ENCODE measurements at regions not wholly inside any gene's neighbourhood (a gene's known extent, or its start where the extent isn't known, plus 50 kb on each side); places are given as distances from the start of the nearest gene placed in this dataset.

- Histone ChIP-seq H3K9me3 (ENCODE audit: control insufficient read depth in 4 of 4, low read length in 3 of 4) (no peaks in the 10 kb centered on the region), H3K4me1 (ENCODE audit: control insufficient read depth in 4 of 4, insufficient read depth in 4 of 4, low read length in 3 of 4) (no peaks in the 10 kb centered on the region), H3K9ac (ENCODE audit: low read depth in 1 of 2, low read length in 2 of 2) (no peak overlapping the region), H3K36me3 (ENCODE audit: control insufficient read depth in 4 of 4, insufficient read depth in 3 of 4, low read depth in 1 of 4, low read length in 3 of 4) (no peaks in the 10 kb centered on the region), H3K27ac (ENCODE audit: low read depth in 1 of 2, low read length in 2 of 2) (no peak overlapping the region), H3K4me3 (ENCODE audit: low read depth in 1 of 3, low read length in 3 of 3) (no peak overlapping the region), H3K27me3 (ENCODE audit: control insufficient read depth in 4 of 4, insufficient read depth in 4 of 4, low read length in 3 of 4) (no peaks in the 10 kb centered on the region)
- 79% methylated on average over 2 of the region's 2 CpGs for WGBS
- no peak for DNase-seq (ENCODE audit: low spot score)
- no peak for TF ChIP-seq ATF3 (IDR thresholded peaks at IDR 0.05)
These were observed 934.6 kb upstream of the PCDH10 start for GRCh38 chr4:132214519-132214918.

- WGBS: 82% methylated on average over 1 of the region's 1 CpG
- H3K9ac ChIP-seq (ENCODE audit: low read depth in 1 of 2, low read length in 2 of 2): no peak overlapping the region
These were observed 930.7 kb upstream of the PCDH10 start for GRCh38 chr4:132218406-132218805.

GRCh38 chr4:132227151-132227856 is 921.8 kb upstream of the PCDH10 start:
- no peaks in the 10 kb centered on the region for H3K36me3 ChIP-seq (ENCODE audit: control insufficient read depth in 4 of 4, insufficient read depth in 3 of 4, low read depth in 1 of 4, low read length in 3 of 4)
- no peak overlapping the region for H3K27ac ChIP-seq (ENCODE audit: low read depth in 1 of 2, low read length in 2 of 2)
- H3K4me3 ChIP-seq (ENCODE audit: low read depth in 1 of 3, low read length in 3 of 3): peak overlapping the region in 2 of 3 donors; percentile 15 to 52

More at GRCh38 chr4:132218406-132218805, 930.7 kb upstream of the PCDH10 start:
- no peak for TF ChIP-seq TAF1 (conservative IDR thresholded peaks at IDR 0.05)
- TF ChIP-seq RXRA (IDR thresholded peaks at IDR 0.05): no peak
- TF ChIP-seq FOXA1 (IDR thresholded peaks at IDR 0.05): no peak
- TF ChIP-seq MAX (IDR thresholded peaks at IDR 0.05): no peak
- no peak for TF ChIP-seq EGR1 (IDR thresholded peaks at IDR 0.05; ENCODE audit: low read depth in 2 of 2)
- no peak for TF ChIP-seq ZBTB33 (IDR thresholded peaks at IDR 0.05)
- no peak for TF ChIP-seq FOXA2 (IDR thresholded peaks at IDR 0.05)
- TF ChIP-seq JUND (IDR thresholded peaks at IDR 0.05): no peak
- no peaks in the 10 kb centered on the region for H3K36me3 ChIP-seq (ENCODE audit: control insufficient read depth in 4 of 4, insufficient read depth in 3 of 4, low read depth in 1 of 4, low read length in 3 of 4)
- no peak for DNase-seq (ENCODE audit: low spot score)
- H3K27ac ChIP-seq (ENCODE audit: low read depth in 1 of 2, low read length in 2 of 2): no peak overlapping the region
- H3K4me3 ChIP-seq (ENCODE audit: low read depth in 1 of 3, low read length in 3 of 3): no peak overlapping the region
- H3K9me3 ChIP-seq (ENCODE audit: control insufficient read depth in 4 of 4, low read length in 3 of 4): no peaks in the 10 kb centered on the region
- H3K27me3 ChIP-seq (ENCODE audit: control insufficient read depth in 4 of 4, insufficient read depth in 4 of 4, low read length in 3 of 4): no peaks in the 10 kb centered on the region
- H3K4me1 ChIP-seq (ENCODE audit: control insufficient read depth in 4 of 4, insufficient read depth in 4 of 4, low read length in 3 of 4): no peaks in the 10 kb centered on the region

More at GRCh38 chr4:132227151-132227856, 921.8 kb upstream of the PCDH10 start:
- no peak for DNase-seq (ENCODE audit: low spot score)
- peaks cover 0 to under 1% (median 0%) of the 10 kb centered on the region in 4 donors for H3K27me3 ChIP-seq (ENCODE audit: control insufficient read depth in 4 of 4, insufficient read depth in 4 of 4, low read length in 3 of 4)
- no peak overlapping the region for H3K9ac ChIP-seq (ENCODE audit: low read depth in 1 of 2, low read length in 2 of 2)
- no peak for TF ChIP-seq FOXA2 (IDR thresholded peaks at IDR 0.05)
- TF ChIP-seq EGR1 (IDR thresholded peaks at IDR 0.05; ENCODE audit: low read depth in 2 of 2): no peak
- TF ChIP-seq TAF1 (conservative IDR thresholded peaks at IDR 0.05): no peak
- TF ChIP-seq NR2F2 (IDR thresholded peaks at IDR 0.05): no peak
- no peak for TF ChIP-seq HNF4A (conservative IDR thresholded peaks at IDR 0.05)
- TF ChIP-seq ATF3 (IDR thresholded peaks at IDR 0.05): no peak
- no peaks in the 10 kb centered on the region for H3K4me1 ChIP-seq (ENCODE audit: control insufficient read depth in 4 of 4, insufficient read depth in 4 of 4, low read length in 3 of 4)
- 84% methylated on average over 9 of the region's 9 CpGs for WGBS
- peaks cover 0 to 3% (median 1%) of the 10 kb centered on the region in 4 donors for H3K9me3 ChIP-seq (ENCODE audit: control insufficient read depth in 4 of 4, low read length in 3 of 4)

Measured in liver (tissue), 7 donors.